ENCODE measurements at regions not wholly inside any gene's neighbourhood (a gene's known extent, or its start where the extent isn't known, plus 50 kb on each side); places are given as distances from the start of the nearest gene placed in this dataset.

- TF ChIP-seq CTCF (IDR thresholded peaks at IDR 0.05): no peak
- no peak for TF ChIP-seq POLR2A (IDR thresholded peaks at IDR 0.05)
Observed at GRCh38 chr2:196555726-196556125, 83.8 kb upstream of the CCDC150 start.
